HS-5 (cell line): ENCODE measurements at regions not wholly inside any gene's neighbourhood (a gene's known extent, or its start where the extent isn't known, plus 50 kb on each side); places are given as distances from the start of the nearest gene placed in this dataset.
"Not testable (repeated sequence)": the region's sequence is repeated elsewhere in the genome, so short reads cannot be mapped to it uniquely, and the experiment has no call there.

ENCODE experiments used
- DNase-seq: peaks from one replicate; pipeline ENCODE4 v3.0.0-alpha.2; 2012; ENCODE audit warnings: low read depth

DNA sequence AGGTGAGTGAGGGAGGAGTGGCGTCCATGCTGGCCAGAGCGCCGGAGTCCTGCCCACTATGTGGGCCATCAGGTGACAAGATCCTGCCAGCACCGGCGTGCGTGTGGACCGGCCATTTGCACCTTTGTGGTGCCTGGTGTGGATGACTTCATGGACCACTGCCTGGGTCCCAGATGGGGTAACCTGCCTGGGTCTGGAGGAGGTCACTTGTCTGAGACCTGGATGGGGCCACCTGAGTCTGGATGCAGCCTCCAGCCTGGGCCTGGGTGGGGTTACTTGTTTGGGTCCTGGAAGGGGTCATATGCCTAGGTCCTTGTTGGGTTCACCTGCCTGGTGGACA lies 299.6 kb downstream of the NDUFA10 start:
- DNase-seq, result no peak

DNA sequence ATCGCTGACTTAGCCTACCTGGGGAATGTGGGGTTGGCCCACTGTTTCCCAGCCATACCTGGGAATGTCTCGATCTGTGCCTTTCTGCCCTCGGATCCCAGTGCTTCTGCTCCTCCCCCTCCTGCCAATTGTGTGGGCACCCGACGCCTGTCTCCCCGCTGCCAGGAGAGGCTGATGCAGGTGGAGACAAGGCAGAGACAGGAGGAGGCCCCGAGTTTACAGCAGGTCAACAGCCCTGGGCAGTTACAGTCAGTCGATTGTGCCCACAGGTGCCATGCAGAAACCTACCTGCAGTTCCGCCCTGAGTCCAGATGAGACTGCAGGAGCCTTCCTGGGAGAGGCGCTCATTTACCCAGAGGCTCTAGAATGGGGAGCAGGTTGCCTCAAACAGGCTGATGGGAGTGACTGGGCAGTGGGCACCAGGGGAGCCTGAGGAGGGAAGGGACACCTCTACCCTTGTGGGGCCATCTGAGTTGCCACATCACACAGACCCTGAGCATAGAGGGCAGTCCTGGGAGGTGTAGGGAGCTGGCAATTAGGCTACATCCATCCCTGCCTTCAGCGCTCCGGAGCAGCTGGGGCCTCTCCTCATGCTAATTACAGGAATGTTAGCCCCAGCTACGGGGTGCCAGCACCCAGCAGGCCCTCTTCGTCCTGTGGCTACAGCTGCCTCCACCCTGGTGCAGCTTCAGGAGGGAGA lies 300.1 kb downstream of the NDUFA10 start:
- no peak for DNase-seq

DNA sequence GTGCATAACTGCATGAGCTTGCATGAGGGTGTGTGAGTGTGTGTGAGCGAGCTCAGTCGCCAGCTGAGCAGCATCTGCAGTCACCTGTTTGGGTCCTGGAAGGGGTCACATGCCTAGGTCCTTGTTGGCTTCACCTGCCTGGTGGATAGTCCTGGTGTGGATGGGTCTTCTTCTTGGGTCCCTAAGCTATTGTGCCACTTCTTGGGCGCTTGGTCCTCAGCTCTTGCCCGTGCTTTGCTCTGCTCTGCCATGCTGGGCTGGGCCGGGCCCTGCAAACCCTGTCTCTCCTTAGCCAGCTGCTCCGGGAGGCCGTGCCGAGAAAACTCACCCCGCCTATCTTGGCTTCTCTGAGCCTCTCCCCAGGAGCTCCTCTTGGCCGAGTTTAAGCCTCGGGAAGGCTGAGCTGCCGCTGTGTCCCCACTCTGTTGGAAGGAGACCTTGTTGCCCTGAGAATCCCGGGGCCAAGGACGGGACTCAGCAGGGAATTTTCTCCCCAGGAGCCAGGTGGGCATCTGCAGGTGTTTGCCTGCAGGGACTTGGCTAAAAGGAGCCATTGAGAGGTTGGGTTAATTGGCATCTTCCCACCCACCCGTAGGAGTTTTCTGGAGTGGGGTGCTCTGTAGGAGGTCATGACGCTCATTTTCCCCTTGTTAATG lies 300.8 kb downstream of the NDUFA10 start:
- no peak for DNase-seq

DNA sequence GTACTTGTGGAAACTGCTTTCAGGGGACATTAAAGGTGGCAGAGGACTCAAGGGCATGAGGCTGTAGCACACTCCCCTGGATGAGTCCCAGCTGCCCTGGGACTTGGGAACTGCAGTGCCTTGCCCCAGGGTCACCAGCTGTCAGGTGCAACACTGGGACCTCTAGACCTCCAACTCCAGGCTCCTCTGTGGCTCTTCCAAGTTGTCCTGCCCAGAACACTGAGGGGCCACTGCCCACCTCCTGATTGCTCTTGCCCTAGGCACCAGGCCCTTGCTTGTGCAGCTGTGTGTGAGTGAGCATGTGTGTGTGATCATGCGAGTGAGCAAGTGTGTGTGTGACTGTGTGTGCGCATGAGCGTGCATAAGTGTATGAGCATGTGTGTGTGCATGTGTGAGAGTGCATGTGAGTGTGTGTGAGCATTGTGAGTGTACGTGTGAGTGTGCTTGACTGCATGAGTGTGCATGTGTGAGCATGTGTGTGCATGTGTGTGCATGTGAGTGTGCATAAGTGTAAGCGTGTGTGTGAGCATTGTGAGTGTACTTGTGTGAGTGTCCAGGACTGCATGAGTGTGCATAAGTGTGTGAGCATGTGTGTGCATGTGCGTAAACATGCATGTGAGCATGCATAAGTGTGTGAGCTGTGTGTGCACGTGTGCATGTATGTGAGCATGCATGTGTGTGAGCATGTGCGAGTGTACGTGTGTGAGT lies 301.5 kb downstream of the NDUFA10 start:
- DNase-seq, result no peak

DNA sequence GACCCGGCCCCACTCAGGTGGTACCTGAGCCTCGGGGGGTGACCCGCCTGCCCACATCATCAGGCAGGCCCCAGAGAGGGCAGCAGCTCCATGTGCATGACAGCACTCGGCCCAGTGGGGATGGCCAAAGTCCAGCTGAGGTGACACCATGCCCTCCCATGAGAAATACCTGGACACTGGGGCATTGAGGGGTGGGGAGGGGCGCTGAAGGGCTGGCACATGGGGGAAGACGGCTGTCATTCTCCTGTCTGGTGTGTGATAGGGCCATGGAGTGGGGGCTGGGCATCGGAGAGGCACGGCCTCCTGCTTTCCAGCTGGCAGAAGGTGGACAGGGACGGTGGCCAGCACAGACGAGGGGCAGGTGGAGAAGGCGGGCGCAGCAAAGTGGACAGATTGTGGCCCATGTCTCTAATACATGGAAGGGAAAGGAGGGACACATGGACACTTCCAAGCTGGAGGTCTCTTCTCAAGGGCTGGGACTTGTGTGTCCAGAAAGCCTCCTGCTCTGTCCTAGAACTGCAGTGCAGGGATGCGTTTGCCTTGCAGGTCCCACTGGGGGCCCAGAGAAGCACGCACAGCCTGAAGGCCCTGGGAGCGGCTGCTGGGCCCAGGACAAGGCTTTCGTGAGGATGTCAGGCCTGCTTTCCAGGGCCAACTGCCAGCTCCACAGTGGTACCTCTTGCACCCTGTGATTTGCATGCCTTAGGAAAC lies 302.2 kb downstream of the NDUFA10 start:
- DNase-seq, result no peak

DNA sequence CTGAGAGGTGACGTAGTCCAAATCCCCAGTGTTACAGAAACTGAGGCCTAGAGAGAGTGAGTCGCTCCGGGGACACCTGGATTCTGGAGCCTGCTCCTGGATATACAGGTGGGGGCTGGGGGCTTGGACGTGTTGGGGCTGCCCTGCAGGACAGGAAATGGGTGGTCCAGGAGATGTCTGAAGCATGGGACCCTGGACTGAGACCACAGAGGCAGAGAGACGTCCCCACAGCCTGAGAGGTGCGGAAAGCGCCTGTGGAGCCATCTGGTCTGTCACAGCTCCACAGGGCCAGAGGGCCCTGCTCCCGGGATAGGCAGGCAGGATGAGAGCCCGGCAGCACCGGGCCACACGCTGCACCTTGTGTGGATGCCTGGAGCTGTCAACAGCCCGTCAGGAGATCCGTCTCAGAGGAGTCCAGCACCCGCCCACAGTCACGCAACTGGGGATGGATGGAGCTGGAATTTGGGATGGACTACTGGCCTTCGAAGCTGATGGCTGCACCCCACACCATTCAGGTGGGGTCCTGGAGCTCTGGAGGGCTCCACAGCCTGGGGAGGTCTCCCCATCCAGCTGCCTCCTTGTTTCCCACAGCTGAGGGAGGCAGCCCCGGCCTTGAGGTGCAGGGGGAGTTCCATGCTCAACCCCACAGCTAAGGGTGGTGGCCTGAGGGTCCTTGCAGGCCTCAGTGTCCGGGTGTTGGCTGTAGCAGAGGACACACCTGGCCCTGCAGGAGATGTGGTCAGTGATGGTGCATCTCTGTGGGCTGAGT lies 303.0 kb downstream of the NDUFA10 start:
- DNase-seq, result no peak

DNA sequence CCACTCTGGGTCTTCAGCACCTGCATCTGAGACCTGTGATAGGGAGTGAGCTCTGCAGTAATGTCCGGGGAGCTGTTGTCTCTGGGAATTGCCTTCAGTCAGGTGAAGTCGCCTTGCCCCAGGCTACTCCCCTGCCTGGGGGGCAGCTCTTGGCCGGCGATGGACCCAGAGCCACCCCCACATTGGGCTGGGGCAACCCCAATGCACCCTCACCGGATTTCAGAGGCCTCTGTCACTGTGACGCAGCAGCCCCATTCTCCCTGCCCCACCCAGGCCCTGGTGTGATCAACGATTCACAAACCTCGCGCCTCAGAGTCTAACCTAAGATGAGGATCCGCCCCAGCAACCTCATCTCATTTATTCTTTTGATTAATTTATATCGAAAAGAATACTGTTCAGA lies 303.6 kb downstream of the NDUFA10 start:
- no peak for DNase-seq

DNA sequence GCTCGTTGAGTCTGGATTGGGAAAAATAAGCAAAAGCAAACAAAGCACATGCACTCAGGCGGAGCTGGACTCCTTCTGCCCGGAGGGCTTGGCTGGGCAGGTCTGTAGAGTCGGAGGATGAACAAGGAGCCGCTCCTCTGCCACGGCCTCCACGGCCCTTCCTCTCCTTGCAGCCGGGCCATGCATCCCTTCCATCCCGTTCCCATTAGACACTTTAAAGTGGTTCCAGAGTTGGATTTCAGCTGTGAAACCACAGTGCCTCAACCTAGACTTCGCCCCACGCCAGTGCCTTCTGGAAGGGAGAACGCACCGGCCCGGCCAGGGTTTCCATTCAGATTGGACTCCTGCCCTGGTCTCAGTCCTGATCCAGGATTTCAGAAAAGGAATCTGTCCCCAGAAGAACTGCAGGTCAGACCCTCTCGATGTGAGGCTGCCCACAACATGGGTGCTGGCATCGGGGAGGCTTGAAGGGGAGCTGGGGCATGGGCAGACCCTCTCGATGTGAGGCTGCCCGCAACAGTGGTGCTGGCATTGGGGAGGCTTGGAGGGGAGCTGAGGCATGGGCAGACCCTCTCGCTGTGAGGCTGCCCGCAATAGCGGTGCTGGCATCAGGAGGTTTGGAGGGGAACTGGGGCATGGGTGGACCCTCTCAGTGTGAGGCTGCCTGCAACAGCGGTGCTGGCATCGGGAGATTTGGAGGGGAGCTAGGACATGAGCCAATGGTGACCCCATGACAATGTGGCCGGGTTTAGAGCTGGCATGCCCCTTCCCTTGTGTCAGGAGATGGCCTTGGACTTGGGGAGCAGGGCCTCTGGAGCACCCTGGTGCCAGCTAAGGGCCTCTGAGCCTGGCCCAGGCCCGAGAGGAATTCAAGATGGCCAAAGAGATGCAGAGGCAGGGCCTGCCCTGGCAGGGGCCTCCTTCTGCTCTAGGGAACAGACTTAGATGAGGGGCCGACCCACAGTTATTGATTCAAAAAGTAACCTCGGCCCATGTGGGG lies 304.5 kb downstream of the NDUFA10 start:
- no peak for DNase-seq

DNA sequence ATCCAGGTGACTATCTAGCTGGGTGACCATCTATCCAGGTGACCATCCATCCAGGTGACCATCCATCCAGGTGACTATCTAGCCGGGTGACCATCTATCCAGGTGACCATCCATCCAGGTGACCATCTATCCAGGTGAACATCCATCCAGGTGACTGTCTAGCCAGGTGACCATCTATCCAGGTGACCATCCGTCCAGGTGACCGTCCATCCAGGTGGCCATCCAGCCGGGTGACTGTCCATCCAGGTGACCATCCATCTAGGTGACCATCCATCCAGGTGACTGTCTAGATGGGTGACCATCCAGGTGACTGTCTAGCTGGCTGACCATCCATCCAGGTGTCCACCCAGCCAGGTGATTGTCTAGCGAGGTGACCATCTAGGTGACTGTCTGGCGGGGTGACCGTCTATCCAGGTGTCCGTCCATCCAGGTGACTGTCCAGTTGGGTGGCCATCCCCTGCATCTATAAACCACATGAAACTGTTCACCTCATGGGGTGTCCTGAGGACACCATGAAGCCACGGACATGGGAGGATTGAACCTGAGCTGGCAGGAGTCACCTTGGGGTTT lies 305.3 kb downstream of the NDUFA10 start:
- no peak for DNase-seq

DNA sequence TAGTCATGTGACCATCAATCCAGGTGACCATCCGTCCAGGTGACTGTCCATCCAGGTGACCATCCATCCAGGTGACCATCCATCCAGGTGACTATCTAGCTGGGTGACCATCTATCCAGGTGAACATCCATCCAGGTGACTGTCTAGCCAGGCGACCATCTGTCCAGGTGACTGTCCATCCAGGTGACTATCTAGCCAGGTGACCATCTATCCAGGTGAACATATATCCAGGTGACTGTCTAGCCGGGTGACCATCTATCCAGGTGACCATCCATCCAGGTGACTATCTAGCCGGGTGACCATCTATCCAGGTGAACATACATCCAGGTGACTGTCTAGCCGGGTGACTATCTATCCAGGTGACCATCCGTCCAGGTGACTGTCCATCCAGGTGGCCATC lies 306.2 kb downstream of the NDUFA10 start:
- not testable (repeated sequence) for DNase-seq

DNA sequence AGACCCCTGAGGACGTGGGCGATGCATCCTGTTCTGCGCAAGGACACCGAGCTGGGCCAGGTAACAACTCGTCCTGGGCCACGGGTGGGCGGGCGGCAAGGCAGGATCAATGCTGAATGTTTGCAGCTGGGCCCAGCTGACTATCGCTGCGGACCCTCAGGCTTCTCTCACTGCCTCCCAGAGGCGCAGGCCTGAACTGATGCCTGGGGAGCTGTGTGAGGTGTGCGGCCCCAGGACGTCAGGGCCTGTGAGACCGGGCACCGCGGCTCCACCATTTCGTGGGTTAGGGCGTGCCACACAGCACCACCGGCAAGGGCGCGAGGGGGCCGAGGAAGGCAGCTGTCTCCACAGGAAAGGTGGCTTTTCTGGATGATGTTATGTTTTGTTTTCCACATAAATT lies 307.4 kb downstream of the NDUFA10 start:
- DNase-seq, result no peak

DNA sequence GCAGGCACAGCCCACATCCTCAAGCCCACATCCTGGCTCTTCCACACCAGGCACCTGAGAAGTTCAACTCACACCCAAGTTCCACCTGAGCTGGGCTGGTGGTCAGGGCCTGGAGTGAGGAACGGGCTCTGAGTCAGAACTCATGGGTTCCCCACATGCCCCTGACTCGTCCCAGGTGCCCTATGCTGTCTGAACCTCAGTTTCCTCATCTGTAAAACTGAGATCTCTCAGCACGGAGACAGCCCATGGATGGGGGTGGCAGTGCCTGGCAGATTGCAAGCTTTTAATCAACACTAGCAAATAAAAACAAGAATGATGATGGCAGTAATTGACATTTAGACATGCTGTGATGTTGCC lies 307.8 kb downstream of the NDUFA10 start:
- no peak for DNase-seq

DNA sequence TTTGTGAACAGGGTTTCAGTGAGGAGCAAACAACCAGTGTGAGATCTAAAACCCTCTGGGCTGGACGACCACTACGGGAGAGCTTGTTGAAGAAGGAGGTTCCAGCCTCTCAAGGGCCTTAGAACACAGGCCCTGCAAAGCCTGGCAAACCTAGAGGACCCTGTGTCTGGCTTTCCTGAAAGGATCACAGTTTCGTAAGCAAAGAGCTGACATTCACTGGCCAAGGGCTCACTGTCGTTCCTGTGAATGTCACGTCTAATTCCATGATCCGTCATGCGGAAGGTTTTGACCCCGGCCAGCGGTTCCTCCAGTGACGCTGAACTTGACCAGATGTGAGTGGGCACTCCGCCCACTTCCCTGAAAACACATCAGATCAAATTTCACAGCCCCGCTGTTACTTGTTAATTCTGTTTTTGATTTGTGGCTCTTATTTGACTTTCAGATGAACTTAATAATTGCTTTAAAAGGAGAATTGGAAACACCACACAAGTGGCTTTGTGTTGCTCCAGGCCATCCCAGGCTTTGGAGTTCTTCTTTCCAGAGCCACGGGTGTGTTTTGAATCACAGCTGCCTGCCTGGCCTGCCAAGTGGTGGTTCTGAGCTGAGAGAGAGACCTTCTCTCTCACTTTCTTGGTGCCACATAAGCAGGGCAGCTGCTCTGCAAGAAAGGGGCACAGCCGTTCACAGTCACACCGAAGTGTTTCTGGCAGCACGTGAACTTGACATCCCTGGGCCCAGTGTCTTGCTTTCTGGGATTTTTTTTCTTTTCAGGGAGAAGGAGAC lies 308.4 kb downstream of the NDUFA10 start:
- no peak for DNase-seq

DNA sequence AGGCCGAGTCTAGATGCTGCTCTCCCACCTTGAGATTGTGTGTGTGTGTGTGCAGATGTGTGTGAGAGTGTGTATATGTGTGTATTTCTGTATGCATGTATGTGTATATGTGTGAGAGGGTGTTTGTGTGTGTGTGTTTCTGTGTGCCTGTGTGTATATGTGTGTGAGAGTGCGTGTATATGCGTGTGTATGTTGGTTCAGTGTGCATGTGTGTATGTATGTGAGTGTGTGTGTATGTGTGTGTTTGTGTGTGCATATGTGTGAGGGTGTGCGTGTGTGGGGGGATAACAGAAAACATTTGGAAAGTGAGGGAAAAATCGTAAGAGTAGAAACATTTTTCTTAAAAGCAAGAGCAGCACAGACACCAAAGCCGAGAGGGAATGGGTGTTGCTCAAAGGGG lies 309.1 kb downstream of the NDUFA10 start:
- DNase-seq, result no peak

DNA sequence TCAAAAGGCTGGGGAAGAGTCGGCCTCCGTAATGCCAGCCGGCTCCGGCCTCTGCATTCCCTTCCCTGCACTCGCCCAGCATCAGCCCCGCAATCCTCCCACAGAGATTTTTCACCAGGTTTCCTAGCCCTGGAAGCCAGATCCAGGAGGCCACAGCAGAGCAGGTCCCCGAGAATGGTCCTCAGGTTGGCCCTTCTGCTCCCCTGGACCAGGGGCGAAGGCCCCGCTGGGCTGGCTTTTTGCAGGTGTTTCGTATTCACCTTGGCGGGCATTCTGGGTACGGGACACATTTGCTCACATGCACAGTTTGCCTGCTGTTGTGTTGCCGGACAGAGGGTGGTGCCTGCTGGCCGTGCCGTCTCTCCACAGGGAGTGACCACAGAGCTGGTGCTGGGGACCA lies 309.5 kb downstream of the NDUFA10 start:
- DNase-seq, result no peak

DNA sequence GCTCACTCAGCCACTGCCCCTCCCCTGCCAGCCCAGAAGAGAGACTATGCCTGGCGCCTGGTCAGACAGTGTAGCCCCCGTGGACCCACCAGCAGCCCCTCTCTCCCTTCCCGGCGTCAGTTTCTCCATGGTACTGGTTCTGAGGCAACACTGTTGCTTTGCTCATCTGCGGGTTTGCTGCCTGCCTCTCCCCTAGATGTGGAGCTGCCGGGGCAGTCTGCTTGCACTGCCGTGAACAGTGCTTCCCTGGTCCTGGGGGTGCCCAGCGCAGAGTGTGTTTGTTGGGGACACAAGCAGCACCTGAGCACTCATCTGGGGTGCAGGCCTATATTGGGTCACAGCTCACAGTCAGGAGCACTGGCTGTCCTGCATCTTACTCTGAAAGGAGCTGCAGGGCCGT lies 309.9 kb downstream of the NDUFA10 start:
- DNase-seq, result no peak

DNA sequence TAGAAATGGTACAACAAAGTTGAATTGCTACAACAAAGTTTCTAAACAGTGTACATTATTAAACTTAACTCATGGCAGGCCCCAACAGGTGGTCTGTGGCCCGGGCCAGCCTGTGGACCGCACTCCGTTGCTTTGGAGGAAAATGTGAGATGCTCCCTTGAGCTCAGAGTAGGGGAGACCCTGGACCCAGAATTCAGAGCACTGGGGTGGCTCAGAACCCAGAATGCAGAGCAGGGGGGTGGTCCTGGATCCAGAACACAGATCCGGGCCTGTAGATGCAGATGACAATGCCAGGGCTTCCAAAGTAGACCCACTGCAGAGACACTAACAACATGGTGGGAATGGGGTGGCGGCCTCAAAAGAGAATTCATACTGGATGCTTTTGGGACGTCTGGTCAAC lies 311.0 kb downstream of the NDUFA10 start:
- no peak for DNase-seq

DNA sequence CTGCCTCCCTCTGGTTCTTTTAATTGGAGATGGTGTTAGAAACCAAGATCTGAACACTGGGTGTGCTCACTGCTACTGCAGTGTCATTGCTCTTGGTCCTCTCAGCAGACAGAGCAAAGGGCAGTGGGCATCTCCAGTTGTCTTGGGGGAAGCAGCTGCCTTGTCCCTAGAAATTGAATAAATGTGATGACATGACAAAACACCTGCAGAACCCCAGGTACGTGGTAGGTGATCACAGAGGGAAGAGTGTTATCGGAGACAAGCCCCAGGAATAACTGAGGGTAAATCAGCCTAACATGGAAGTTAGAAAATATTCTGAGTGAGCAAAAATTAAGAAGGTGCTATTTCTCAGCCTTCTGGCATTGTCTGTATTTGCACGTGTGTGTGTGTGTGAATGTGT lies 311.9 kb upstream of the HDAC4 start:
- no peak for DNase-seq

DNA sequence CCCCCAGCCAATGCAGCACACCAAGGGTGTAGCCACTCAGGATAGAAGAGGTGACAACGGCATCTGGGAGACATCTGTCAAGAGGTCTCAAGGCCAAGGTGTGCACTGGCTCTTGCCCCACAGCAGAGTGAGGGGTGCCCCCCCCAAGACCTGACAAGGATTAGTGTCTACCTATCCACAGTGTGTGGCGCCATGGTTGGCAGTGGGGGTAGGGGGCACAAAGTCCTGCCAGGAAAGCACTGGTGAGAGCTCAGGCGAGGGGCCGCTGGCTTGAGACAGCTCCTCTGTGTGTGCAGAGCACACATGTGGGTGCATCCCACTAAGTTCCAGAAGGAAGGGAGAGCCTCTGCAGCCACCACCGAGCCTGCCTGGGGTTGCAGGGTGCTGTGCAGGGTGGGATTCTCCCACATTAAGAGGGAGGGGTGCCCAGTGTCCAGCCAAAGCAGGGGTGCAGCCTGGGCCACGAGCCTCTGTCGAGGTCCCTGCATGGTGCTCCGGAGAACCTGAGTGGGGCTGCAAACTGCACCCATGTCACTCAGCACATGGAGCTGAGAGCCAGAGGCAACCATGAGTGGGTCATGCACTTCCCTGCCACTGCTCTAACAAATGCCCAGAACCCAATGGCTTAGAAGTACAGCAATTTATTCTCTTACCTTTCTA lies 311.2 kb upstream of the HDAC4 start:
- DNase-seq, result no peak
